Panc1 (cell line): ENCODE measurements at regions not wholly inside any gene's neighbourhood (a gene's known extent, or its start where the extent isn't known, plus 50 kb on each side); places are given as distances from the start of the nearest gene placed in this dataset.

Experiments
- ATAC-seq: fragments of 200-7000 bp; cut with Tn5 transposase; 2 replicates; pipeline ENCODE4 v1.9.1; 2020; ENCODE audit warnings: mild to moderate bottlenecking, moderate library complexity
- BruUV-seq: library from RNA; stranded (reverse); fragments of 400-500 nt; replicated peaks from 2 replicates; lab custom pipeline; 2021; lab: Mats Ljungman, UMichigan
- CTCF ChIA-PET: fragments of 300-600 bp; sonication (Branson Sonifier 250); formaldehyde crosslinking; loops from one replicate; lab custom pipeline; 2022; ENCODE audit warnings: antibody characterized with exemption; lab: Charles Lee
- POLR2A ChIA-PET: fragments of 300-600 bp; sonication (Branson Sonifier 250); formaldehyde crosslinking; loops from one replicate; lab custom pipeline; 2022; ENCODE audit warnings: antibody characterized with exemption; lab: Charles Lee
- DNase-seq: peaks from one replicate; pipeline ENCODE4 v3.0.0-alpha.2; 2010; ENCODE audit warnings: low read depth, low spot score
- H3K27ac ChIP-seq: 2 replicates; pipeline ENCODE4 v1.5.1; 2011; ENCODE audit warnings: mild to moderate bottlenecking, low read length, inconsistent platforms
- H3K27me3 ChIP-seq: fragments of 200-500 bp; sonication (Bioruptor generic); 2 replicates; pipeline ENCODE4 v1.6.0; 2014; ENCODE audit warnings: low read length, inconsistent platforms; ENCODE audit not compliant: control insufficient read depth, insufficient read depth
- H3K36me3 ChIP-seq: fragments of 200-500 bp; sonication (Bioruptor generic); 2 replicates; pipeline ENCODE4 v1.5.1; 2014; ENCODE audit warnings: inconsistent platforms, mild to moderate bottlenecking, low read length, moderate library complexity; ENCODE audit not compliant: control insufficient read depth, insufficient read depth
- H3K4me1 ChIP-seq: 2 replicates; pipeline ENCODE4 v1.5.1; 2011; ENCODE audit warnings: inconsistent platforms, mild to moderate bottlenecking, low read length, moderate library complexity; ENCODE audit not compliant: control insufficient read depth, insufficient read depth
- H3K4me3 ChIP-seq, 2 experiments: 2 replicates each; pipeline ENCODE4 v1.5.1; 2011 to 2012; ENCODE audit warnings: low read depth in 2 of 2, low read length in 2 of 2, mild to moderate bottlenecking in 2 of 2, inconsistent platforms in 1 of 2, moderate library complexity in 1 of 2
- H3K9me3 ChIP-seq: fragments of 200-500 bp; sonication (Bioruptor generic); 2 replicates; pipeline ENCODE4 v1.5.1; 2014; ENCODE audit warnings: low read depth, mild to moderate bottlenecking, inconsistent platforms, low read length, moderate library complexity; ENCODE audit not compliant: control insufficient read depth, insufficient read depth
- POLR2AphosphoS5 ChIP-seq: IDR thresholded peaks from 2 replicates; pipeline ENCODE4 v1.6.1; 2012; ENCODE audit warnings: mild to moderate bottlenecking, low read depth, low read length, moderate library complexity
- SIN3A ChIP-seq: IDR thresholded peaks from 2 replicates; pipeline ENCODE4 v1.6.1; 2012; ENCODE audit warnings: low read depth, mild to moderate bottlenecking, low read length, moderate library complexity, borderline replicate concordance; ENCODE audit not compliant: insufficient read depth
- TCF7L2 ChIP-seq: IDR thresholded peaks from 2 replicates; pipeline ENCODE4 v1.6.1; 2011; ENCODE audit warnings: mild to moderate bottlenecking, low read depth, low read length, inconsistent platforms
- in situ Hi-C: cut with HindIII; loops from 2 replicates; pipeline ENCODE4 v1.10.0; 2016; ENCODE audit warnings: low sequenced_read_pairs, low pct_unique_long_range_greater_than_20kb
- intact Hi-C: fragments of 100-400 bp; cut with micrococcal nuclease; formaldehyde crosslinking; loops from one replicate; pipeline ENCODE4 v1.10.0; 2022; ENCODE audit not compliant: unreplicated experiment
- TF ChIP-seq, protein P1 (sequence below): fragments of 450-650 bp; IDR thresholded peaks from 2 replicates; pipeline ENCODE4 v1.5.1; 2017; ENCODE audit warnings: mild to moderate bottlenecking
- TF ChIP-seq, protein P2 (sequence below), 2 experiments: IDR thresholded peaks; 2 replicates each; pipeline ENCODE4 v1.6.1; 2011 to 2012; ENCODE audit warnings: low read depth in 2 of 2, control low read depth in 1 of 2, low read length in 1 of 2, mild to moderate bottlenecking in 1 of 2, moderate library complexity in 1 of 2; ENCODE audit not compliant: insufficient read depth in 1 of 2

DNA sequence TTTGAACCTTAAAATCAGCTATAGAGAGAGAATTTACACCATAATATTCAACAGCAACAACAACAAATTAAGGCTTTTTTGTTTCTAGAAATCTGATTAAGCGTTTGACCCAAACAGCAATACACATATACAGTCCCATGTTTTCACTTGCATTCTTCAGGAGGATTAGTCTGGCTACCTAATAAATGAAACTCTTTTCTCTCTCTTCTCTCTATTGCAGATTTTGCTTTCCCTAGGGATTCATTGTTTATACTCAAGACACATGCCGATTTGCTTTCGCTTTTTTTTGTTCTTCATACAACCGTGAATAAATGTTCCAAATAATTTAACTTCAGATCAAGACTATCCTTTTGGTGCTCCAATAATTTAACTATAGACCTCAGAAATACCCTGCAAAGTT is 162.4 kb upstream of the PTBP2 start:
- CTCF ChIA-PET: no interaction called here
- DNase-seq (no peak), ATAC-seq (no peak)
- in situ Hi-C loops: no loop called here
- H3K36me3 ChIP-seq: no peaks in the 10 kb centered on the region
- no peak overlapping the region for H3K27ac ChIP-seq
- intact Hi-C loops: no loop called here
- no peak overlapping the region for H3K4me3 ChIP-seq
- no peaks in the 10 kb centered on the region for H3K4me1 ChIP-seq
- H3K9me3 ChIP-seq: no peaks in the 10 kb centered on the region
- no TSS peak for BruUV-seq
- POLR2A ChIA-PET: no interaction called here
- no peak for TF ChIP-seq POLR2AphosphoS5
- TF ChIP-seq, protein P1, sequence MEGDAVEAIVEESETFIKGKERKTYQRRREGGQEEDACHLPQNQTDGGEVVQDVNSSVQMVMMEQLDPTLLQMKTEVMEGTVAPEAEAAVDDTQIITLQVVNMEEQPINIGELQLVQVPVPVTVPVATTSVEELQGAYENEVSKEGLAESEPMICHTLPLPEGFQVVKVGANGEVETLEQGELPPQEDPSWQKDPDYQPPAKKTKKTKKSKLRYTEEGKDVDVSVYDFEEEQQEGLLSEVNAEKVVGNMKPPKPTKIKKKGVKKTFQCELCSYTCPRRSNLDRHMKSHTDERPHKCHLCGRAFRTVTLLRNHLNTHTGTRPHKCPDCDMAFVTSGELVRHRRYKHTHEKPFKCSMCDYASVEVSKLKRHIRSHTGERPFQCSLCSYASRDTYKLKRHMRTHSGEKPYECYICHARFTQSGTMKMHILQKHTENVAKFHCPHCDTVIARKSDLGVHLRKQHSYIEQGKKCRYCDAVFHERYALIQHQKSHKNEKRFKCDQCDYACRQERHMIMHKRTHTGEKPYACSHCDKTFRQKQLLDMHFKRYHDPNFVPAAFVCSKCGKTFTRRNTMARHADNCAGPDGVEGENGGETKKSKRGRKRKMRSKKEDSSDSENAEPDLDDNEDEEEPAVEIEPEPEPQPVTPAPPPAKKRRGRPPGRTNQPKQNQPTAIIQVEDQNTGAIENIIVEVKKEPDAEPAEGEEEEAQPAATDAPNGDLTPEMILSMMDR: no peak
- TF ChIP-seq SIN3A: no peak
- no peaks in the 10 kb centered on the region for H3K27me3 ChIP-seq

DNA sequence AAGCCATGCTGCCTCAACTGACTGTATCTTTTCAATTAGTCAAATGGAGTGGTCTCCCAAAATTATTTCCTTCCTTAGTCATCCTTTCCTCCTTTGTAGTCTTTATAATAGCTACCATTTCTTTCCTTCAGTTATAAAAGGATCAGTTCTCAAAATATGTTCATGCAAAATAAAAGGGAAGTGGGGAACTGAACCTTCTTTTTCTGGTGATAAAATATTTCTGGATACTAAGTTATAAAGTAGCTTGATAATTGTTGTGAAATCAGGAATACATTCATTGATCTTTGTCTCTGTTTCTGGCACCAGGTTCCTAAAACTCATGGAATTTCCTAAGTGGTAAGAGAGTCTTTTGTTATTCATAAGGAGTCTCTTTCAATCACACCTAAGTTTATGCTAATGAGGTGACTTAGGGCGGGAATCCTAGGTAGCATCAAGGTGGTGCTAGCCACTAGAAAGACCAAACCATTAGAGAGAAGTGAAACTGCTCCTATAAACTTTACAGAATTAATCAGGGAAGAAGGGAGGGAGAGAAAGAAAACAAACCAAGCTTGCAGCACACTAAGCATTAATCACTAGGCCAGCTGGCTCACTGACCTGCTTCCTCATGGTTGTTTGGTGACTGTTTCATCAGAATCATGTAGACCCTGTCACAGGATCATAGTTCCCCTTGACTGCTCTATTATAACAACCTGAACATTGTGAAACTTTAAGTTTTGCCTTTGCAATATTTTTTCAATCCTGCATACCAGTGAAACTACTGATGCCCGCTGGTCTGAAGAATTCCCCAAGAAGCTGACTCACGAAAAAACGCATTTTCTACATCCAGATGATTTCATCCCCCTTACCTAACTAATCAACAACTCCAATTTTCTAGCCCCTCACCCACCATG is 161.6 kb upstream of the PTBP2 start:
- Histone ChIP-seq H3K4me1 (no peaks in the 10 kb centered on the region), H3K27ac (no peak overlapping the region), H3K27me3 (no peaks in the 10 kb centered on the region), H3K36me3 (no peaks in the 10 kb centered on the region), H3K4me3 (no peak overlapping the region), H3K9me3 (no peaks in the 10 kb centered on the region)
- intact Hi-C loops (no loop called here), in situ Hi-C loops (no loop called here)
- POLR2A ChIA-PET: no interaction called here
- DNase-seq: peak; percentile 12
- TF ChIP-seq, protein P1: no peak
- TF ChIP-seq SIN3A (no peak), TCF7L2 (no peak), POLR2AphosphoS5 (no peak)
- TF ChIP-seq, protein P2, sequence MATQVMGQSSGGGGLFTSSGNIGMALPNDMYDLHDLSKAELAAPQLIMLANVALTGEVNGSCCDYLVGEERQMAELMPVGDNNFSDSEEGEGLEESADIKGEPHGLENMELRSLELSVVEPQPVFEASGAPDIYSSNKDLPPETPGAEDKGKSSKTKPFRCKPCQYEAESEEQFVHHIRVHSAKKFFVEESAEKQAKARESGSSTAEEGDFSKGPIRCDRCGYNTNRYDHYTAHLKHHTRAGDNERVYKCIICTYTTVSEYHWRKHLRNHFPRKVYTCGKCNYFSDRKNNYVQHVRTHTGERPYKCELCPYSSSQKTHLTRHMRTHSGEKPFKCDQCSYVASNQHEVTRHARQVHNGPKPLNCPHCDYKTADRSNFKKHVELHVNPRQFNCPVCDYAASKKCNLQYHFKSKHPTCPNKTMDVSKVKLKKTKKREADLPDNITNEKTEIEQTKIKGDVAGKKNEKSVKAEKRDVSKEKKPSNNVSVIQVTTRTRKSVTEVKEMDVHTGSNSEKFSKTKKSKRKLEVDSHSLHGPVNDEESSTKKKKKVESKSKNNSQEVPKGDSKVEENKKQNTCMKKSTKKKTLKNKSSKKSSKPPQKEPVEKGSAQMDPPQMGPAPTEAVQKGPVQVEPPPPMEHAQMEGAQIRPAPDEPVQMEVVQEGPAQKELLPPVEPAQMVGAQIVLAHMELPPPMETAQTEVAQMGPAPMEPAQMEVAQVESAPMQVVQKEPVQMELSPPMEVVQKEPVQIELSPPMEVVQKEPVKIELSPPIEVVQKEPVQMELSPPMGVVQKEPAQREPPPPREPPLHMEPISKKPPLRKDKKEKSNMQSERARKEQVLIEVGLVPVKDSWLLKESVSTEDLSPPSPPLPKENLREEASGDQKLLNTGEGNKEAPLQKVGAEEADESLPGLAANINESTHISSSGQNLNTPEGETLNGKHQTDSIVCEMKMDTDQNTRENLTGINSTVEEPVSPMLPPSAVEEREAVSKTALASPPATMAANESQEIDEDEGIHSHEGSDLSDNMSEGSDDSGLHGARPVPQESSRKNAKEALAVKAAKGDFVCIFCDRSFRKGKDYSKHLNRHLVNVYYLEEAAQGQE (IDR thresholded peaks at IDR 0.05; ENCODE audit: insufficient read depth in 1 of 2, low read depth in 2 of 2, low read length in 1 of 2): no peak
- BruUV-seq: no TSS peak
- ATAC-seq: no peak
- CTCF ChIA-PET: no interaction called here
